SK-N-SH (cell line): ENCODE measurements at regions not wholly inside any gene's neighbourhood (a gene's known extent, or its start where the extent isn't known, plus 50 kb on each side); places are given as distances from the start of the nearest gene placed in this dataset.

Source experiments
- CTCF ChIA-PET: fragments of 300-600, 350-600 bp; formaldehyde crosslinking; extraction: SDS; loops from one replicate; lab custom pipeline; 2021; lab: Yijun Ruan, JAX
- POLR2A ChIA-PET: fragments of 350-600 bp; sonication (Branson Sonifier 250); formaldehyde crosslinking; extraction: SDS; loops from one replicate; lab custom pipeline; 2020; ENCODE audit warnings: antibody characterized with exemption, inconsistent platforms; lab: Yijun Ruan, JAX
- DNase-seq: peaks from one replicate; pipeline ENCODE4 v3.0.0; 2012
- H2AFZ ChIP-seq: fragments of 200-600 bp; sonication (generic); 2 replicates; pipeline ENCODE4 v1.8.1; 2016; ENCODE audit warnings: antibody characterized with exemption, mild to moderate bottlenecking, low read depth
- H3F3A ChIP-seq: fragments of 200-600 bp; sonication (generic); replicated peaks from 2 replicates; pipeline ENCODE3; 2016; ENCODE audit warnings: antibody characterized with exemption, mild to moderate bottlenecking; ENCODE audit not compliant: insufficient read depth
- H3K27ac ChIP-seq, 2 experiments: fragments of 200-500 bp in 1 of 2; fragments of 200-600 bp in 1 of 2; sonication (Bioruptor generic) in 1 of 2; sonication (generic), shearing (Covaris generic) in 1 of 2; 2 replicates each; pipeline versions ENCODE4 v1.5.1 to v1.6.1; 2014 to 2016; ENCODE audit warnings: low read depth in 2 of 2, inconsistent platforms in 1 of 2, low read length in 1 of 2, mild to moderate bottlenecking in 1 of 2, mixed read lengths in 1 of 2
- H3K27me3 ChIP-seq: fragments of 200-600 bp; sonication (generic), shearing (Covaris generic); 2 replicates; pipeline ENCODE4 v1.6.1; 2016; ENCODE audit warnings: mixed run types; ENCODE audit not compliant: insufficient read depth
- H3K36me3 ChIP-seq, 2 experiments: fragments of 200-500 bp in 1 of 2; fragments of 200-600 bp in 1 of 2; sonication (Bioruptor generic) in 1 of 2; sonication (generic) in 1 of 2; replicated peaks in 1 of 2; 2 replicates each; pipeline versions ENCODE3 to v1.5.1; 2014 to 2016; ENCODE audit warnings: low read length in 1 of 2, mild to moderate bottlenecking in 1 of 2; ENCODE audit not compliant: insufficient read depth in 2 of 2, control insufficient read depth in 1 of 2
- H3K4me1 ChIP-seq, 2 experiments: fragments of 200-500 bp in 1 of 2; fragments of 200-600 bp in 1 of 2; sonication (Bioruptor generic) in 1 of 2; sonication (generic), shearing (Covaris generic) in 1 of 2; 2 replicates each; pipeline versions ENCODE4 v1.5.1 to v1.6.1; 2014 to 2016; ENCODE audit warnings: low read depth in 1 of 2, low read length in 1 of 2, mixed run types in 1 of 2; ENCODE audit not compliant: insufficient read depth in 2 of 2, control insufficient read depth in 1 of 2
- H3K4me2 ChIP-seq: fragments of 200-600 bp; sonication (generic), shearing (Covaris generic); 2 replicates; pipeline ENCODE4 v1.6.1; 2017; ENCODE audit warnings: mixed run types
- H3K4me3 ChIP-seq, 2 experiments: fragments of 200-500 bp in 1 of 2; fragments of 200-600 bp in 1 of 2; sonication (Bioruptor generic) in 1 of 2; sonication (generic), shearing (Covaris generic) in 1 of 2; 2 replicates each; pipeline versions ENCODE4 v1.5.1 to v1.8.1; 2014 to 2016; ENCODE audit warnings: low read depth in 2 of 2, inconsistent platforms in 1 of 2, low read length in 1 of 2, mild to moderate bottlenecking in 1 of 2, mixed read lengths in 1 of 2, moderate library complexity in 1 of 2
- H3K79me2 ChIP-seq: fragments of 200-600 bp; sonication (generic); 2 replicates; pipeline ENCODE4 v1.8.1; 2017; ENCODE audit warnings: mild to moderate bottlenecking; ENCODE audit not compliant: insufficient read depth
- H3K9ac ChIP-seq: fragments of 200-600 bp; sonication (generic); 2 replicates; pipeline ENCODE4 v1.6.1; 2017; ENCODE audit warnings: mixed run types
- H3K9me2 ChIP-seq: fragments of 200-600 bp; sonication (generic); 2 replicates; pipeline ENCODE4 v1.6.1; 2017; ENCODE audit warnings: mixed run types
- H3K9me3 ChIP-seq: fragments of 200-600 bp; sonication (generic); 2 replicates; pipeline ENCODE4 v1.6.1; 2017; ENCODE audit warnings: mixed run types, mild to moderate bottlenecking, moderate library complexity
- H4K20me1 ChIP-seq: fragments of 200-600 bp; sonication (generic); 2 replicates; pipeline ENCODE4 v1.6.1; 2017; ENCODE audit warnings: mild to moderate bottlenecking, mixed run types; ENCODE audit not compliant: insufficient read depth
- FOXM1 ChIP-seq: IDR thresholded peaks from 2 replicates; pipeline ENCODE4 v1.4.0; 2012; ENCODE audit warnings: low read depth, mild to moderate bottlenecking
- POLR2AphosphoS5 ChIP-seq: IDR thresholded peaks from 2 replicates; pipeline ENCODE4 v1.6.1; 2012; ENCODE audit warnings: low read depth, low read length
- RAD21 ChIP-seq: IDR thresholded peaks from 2 replicates; pipeline ENCODE4 v1.6.1; 2012; ENCODE audit warnings: mild to moderate bottlenecking, low read length
- RFX5 ChIP-seq: IDR thresholded peaks from 2 replicates; pipeline ENCODE4 v1.6.1; 2012; ENCODE audit warnings: mild to moderate bottlenecking, improper control_type of control experiment, low read length
- SIN3A ChIP-seq: IDR thresholded peaks from 2 replicates; pipeline ENCODE4 v1.6.1; 2012; ENCODE audit warnings: low read depth, mild to moderate bottlenecking, low read length, moderate library complexity, borderline replicate concordance
- SMC3 ChIP-seq: IDR thresholded peaks from 2 replicates; pipeline ENCODE4 v1.6.1; 2012; ENCODE audit warnings: low read depth, low read length, improper control_type of control experiment
- TCF12 ChIP-seq: IDR thresholded peaks from 2 replicates; pipeline ENCODE4 v1.4.0; 2012
- TEAD4 ChIP-seq: IDR thresholded peaks from 2 replicates; pipeline ENCODE4 v1.4.0; 2012; ENCODE audit warnings: mild to moderate bottlenecking, borderline replicate concordance; ENCODE audit not compliant: insufficient read depth
- YY1 ChIP-seq: IDR thresholded peaks from 2 replicates; pipeline ENCODE4 v1.4.0; 2012; ENCODE audit warnings: low read depth, mild to moderate bottlenecking
- WGBS: methylation state at CpG from one replicate; pipeline ENCODE4 v1.1.6; 2017; ENCODE audit warnings: low lambda C conversion rate; 5-methylcytosine and 5-hydroxymethylcytosine counted together
- TF ChIP-seq, protein P1 (sequence below): fragments of 200-600 bp; sonication (generic); IDR thresholded peaks from 2 replicates; pipeline ENCODE4 v1.6.1; 2017; ENCODE audit warnings: antibody characterized with exemption, mild to moderate bottlenecking, moderate library complexity
- TF ChIP-seq, protein P2 (sequence below): IDR thresholded peaks from 2 replicates; pipeline ENCODE4 v1.6.1; 2012; ENCODE audit warnings: mild to moderate bottlenecking, low read depth, low read length, moderate library complexity
- TF ChIP-seq, protein P3 (sequence below): fragments of 150-350 bp; IDR thresholded peaks from 2 replicates; pipeline ENCODE4 v1.6.1; 2016; ENCODE audit warnings: mild to moderate bottlenecking, low read depth, low read length

DNA sequence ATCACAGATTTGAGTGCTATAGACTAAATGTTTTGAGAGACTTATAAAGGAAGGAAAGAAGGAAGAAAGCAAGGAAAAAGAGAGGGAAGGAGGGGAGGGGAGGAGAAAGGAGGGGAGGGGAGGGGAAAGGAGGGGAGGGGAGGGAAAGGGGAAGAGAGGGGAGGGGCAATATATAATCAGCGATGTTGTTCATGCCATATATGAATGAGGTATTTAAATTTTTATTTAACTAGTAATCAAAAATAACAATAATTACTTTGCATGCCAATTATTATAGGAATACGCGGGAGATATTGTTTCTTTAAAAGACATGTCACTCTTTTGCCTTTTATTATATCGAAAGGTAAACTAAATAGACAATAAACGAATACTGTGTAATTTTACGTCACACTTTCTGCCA is 1029.7 kb downstream of the FAT4 start:
- H3K9me2 ChIP-seq = no peaks in the 10 kb centered on the region
- TF ChIP-seq, protein P1, sequence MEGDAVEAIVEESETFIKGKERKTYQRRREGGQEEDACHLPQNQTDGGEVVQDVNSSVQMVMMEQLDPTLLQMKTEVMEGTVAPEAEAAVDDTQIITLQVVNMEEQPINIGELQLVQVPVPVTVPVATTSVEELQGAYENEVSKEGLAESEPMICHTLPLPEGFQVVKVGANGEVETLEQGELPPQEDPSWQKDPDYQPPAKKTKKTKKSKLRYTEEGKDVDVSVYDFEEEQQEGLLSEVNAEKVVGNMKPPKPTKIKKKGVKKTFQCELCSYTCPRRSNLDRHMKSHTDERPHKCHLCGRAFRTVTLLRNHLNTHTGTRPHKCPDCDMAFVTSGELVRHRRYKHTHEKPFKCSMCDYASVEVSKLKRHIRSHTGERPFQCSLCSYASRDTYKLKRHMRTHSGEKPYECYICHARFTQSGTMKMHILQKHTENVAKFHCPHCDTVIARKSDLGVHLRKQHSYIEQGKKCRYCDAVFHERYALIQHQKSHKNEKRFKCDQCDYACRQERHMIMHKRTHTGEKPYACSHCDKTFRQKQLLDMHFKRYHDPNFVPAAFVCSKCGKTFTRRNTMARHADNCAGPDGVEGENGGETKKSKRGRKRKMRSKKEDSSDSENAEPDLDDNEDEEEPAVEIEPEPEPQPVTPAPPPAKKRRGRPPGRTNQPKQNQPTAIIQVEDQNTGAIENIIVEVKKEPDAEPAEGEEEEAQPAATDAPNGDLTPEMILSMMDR = no peak
- TF ChIP-seq, protein P2, sequence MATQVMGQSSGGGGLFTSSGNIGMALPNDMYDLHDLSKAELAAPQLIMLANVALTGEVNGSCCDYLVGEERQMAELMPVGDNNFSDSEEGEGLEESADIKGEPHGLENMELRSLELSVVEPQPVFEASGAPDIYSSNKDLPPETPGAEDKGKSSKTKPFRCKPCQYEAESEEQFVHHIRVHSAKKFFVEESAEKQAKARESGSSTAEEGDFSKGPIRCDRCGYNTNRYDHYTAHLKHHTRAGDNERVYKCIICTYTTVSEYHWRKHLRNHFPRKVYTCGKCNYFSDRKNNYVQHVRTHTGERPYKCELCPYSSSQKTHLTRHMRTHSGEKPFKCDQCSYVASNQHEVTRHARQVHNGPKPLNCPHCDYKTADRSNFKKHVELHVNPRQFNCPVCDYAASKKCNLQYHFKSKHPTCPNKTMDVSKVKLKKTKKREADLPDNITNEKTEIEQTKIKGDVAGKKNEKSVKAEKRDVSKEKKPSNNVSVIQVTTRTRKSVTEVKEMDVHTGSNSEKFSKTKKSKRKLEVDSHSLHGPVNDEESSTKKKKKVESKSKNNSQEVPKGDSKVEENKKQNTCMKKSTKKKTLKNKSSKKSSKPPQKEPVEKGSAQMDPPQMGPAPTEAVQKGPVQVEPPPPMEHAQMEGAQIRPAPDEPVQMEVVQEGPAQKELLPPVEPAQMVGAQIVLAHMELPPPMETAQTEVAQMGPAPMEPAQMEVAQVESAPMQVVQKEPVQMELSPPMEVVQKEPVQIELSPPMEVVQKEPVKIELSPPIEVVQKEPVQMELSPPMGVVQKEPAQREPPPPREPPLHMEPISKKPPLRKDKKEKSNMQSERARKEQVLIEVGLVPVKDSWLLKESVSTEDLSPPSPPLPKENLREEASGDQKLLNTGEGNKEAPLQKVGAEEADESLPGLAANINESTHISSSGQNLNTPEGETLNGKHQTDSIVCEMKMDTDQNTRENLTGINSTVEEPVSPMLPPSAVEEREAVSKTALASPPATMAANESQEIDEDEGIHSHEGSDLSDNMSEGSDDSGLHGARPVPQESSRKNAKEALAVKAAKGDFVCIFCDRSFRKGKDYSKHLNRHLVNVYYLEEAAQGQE = no peak
- TF ChIP-seq RFX5 = no peak
- TF ChIP-seq, protein P3, sequence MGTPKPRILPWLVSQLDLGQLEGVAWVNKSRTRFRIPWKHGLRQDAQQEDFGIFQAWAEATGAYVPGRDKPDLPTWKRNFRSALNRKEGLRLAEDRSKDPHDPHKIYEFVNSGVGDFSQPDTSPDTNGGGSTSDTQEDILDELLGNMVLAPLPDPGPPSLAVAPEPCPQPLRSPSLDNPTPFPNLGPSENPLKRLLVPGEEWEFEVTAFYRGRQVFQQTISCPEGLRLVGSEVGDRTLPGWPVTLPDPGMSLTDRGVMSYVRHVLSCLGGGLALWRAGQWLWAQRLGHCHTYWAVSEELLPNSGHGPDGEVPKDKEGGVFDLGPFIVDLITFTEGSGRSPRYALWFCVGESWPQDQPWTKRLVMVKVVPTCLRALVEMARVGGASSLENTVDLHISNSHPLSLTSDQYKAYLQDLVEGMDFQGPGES = no peak
- TF ChIP-seq FOXM1 = no peak
- TF ChIP-seq SIN3A = no peak
- TF ChIP-seq RAD21 = no peak
- TF ChIP-seq SMC3 = no peak
- TF ChIP-seq YY1 = no peak
- TF ChIP-seq POLR2AphosphoS5 = no peak
- no peak for TF ChIP-seq TEAD4
- no peak for TF ChIP-seq TCF12
- ChIA-PET CTCF (no interaction called here), POLR2A (no interaction called here)
- no peak overlapping the region for H2AFZ ChIP-seq
- no peak overlapping the region for H3K9ac ChIP-seq
- no peaks in the 10 kb centered on the region for H3K79me2 ChIP-seq
- H4K20me1 ChIP-seq = no peaks in the 10 kb centered on the region
- no peaks in the 10 kb centered on the region for H3F3A ChIP-seq
- no peak for DNase-seq
- no peaks in the 10 kb centered on the region for H3K36me3 ChIP-seq
- H3K4me2 ChIP-seq = no peak overlapping the region
- no peaks in the 10 kb centered on the region; a peak in 1 of 4 replicates for H3K4me1 ChIP-seq
- no peaks in the 10 kb centered on the region for H3K9me3 ChIP-seq
- H3K4me3 ChIP-seq = no peak overlapping the region
- no peak overlapping the region for H3K27ac ChIP-seq
- H3K27me3 ChIP-seq = no peaks in the 10 kb centered on the region
- WGBS = 83% methylated on average over 6 of the region's 6 CpGs
